WERI-Rb-1 (cell line): ENCODE measurements at regions not wholly inside any gene's neighbourhood (a gene's known extent, or its start where the extent isn't known, plus 50 kb on each side); places are given as distances from the start of the nearest gene placed in this dataset.

Experiments
- DNase-seq: peaks from one replicate; pipeline ENCODE4 v3.0.0-alpha.2; 2020
- H3K27ac ChIP-seq: fragments of 250-450 bp; sonication (Bioruptor Pico); 2 replicates; pipeline ENCODE4 v1.5.1; 2020; ENCODE audit warnings: mild to moderate bottlenecking, moderate library complexity
- H3K27me3 ChIP-seq: fragments of 250-450 bp; sonication (Bioruptor Pico); 2 replicates; pipeline ENCODE4 v1.5.1; 2021; ENCODE audit warnings: mild to moderate bottlenecking, low read depth, moderate library complexity; ENCODE audit not compliant: insufficient read depth, severe bottlenecking
- H3K36me3 ChIP-seq: fragments of 250-450 bp; sonication (Bioruptor Pico); 2 replicates; pipeline ENCODE4 v1.5.1; 2020; ENCODE audit warnings: mild to moderate bottlenecking, moderate library complexity
- H3K4me3 ChIP-seq: 2 replicates; pipeline ENCODE4 v1.5.1; 2011; ENCODE audit warnings: low read depth, mild to moderate bottlenecking, control low read depth, low read length
- H3K9me3 ChIP-seq: fragments of 250-450 bp; sonication (Bioruptor Pico); 2 replicates; pipeline ENCODE4 v1.5.1; 2021; ENCODE audit warnings: mild to moderate bottlenecking, moderate library complexity; ENCODE audit not compliant: severe bottlenecking
- CTCF ChIP-seq: IDR thresholded peaks from 2 replicates; pipeline ENCODE4 v1.5.1; 2011; ENCODE audit warnings: low read depth, mild to moderate bottlenecking, control low read depth, inconsistent platforms, low read length

DNA sequence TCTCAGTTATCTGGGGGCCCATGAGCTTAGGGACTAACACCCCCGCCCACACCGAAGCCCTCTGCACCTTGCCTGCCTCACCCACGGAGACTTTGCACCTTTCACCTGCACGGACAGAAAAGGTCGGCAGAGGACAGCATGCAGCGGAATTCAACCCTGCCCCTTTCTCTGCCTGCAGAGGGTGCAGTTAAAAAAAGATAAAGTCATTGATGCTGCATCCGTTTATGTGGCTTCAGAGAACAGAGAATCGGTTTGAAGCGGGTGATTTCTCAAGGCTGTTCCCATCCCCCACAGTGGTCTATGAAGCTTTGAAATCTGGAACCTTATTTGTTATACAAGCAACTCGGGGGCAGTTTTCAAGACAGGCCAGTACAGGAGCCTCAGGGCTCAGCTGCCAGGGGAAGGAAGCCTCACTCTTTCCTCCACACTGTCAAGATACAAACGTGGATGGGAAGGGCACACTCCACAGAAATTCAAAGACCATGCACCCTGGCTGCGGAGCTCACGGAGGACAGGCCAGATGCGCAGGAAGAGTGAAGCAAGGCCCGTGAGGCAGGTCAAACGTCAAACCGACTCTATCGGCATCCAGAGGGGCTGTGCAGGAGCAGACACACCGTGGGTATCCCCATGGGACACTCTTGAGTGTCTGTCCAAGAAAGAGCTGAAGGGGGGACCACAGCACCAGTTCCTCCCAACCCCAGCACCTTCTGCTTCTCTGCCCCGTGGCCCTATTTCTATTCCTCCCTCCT is 66.3 kb downstream of the INSIG1 start:
- Histone ChIP-seq H3K4me3 (no peak overlapping the region), H3K27ac (no peak overlapping the region), H3K27me3 (no peaks in the 10 kb centered on the region), H3K9me3 (no peaks in the 10 kb centered on the region), H3K36me3 (no peaks in the 10 kb centered on the region)
- no peak for TF ChIP-seq CTCF
- DNase-seq, result no peak

GRCh38 chr7:155365146-155365874 is 67.6 kb downstream of the INSIG1 start:
- no peak overlapping the region for H3K27ac ChIP-seq
- no peak for TF ChIP-seq CTCF
- no peak overlapping the region for H3K4me3 ChIP-seq
- no peaks in the 10 kb centered on the region for H3K36me3 ChIP-seq
- H3K9me3 ChIP-seq, result no peaks in the 10 kb centered on the region
- no peak for DNase-seq
- H3K27me3 ChIP-seq, result no peaks in the 10 kb centered on the region

GRCh38 chr7:155368894-155369600 is 71.4 kb downstream of the INSIG1 start:
- no peak for TF ChIP-seq CTCF
- no peak overlapping the region for H3K27ac ChIP-seq
- DNase-seq, result no peak
- no peaks in the 10 kb centered on the region for H3K9me3 ChIP-seq
- H3K36me3 ChIP-seq, result no peaks in the 10 kb centered on the region
- peaks cover 11% of the 10 kb centered on the region for H3K27me3 ChIP-seq
- no peak overlapping the region for H3K4me3 ChIP-seq

- H3K36me3 ChIP-seq, result no peaks in the 10 kb centered on the region
- H3K4me3 ChIP-seq, result no peak overlapping the region
- H3K27ac ChIP-seq, result no peak overlapping the region
- no peak for TF ChIP-seq CTCF
- H3K9me3 ChIP-seq, result no peaks in the 10 kb centered on the region
- peaks cover 18% of the 10 kb centered on the region for H3K27me3 ChIP-seq
- no peak for DNase-seq
Measured at GRCh38 chr7:155369766-155370165, 72.1 kb downstream of the INSIG1 start.

DNA sequence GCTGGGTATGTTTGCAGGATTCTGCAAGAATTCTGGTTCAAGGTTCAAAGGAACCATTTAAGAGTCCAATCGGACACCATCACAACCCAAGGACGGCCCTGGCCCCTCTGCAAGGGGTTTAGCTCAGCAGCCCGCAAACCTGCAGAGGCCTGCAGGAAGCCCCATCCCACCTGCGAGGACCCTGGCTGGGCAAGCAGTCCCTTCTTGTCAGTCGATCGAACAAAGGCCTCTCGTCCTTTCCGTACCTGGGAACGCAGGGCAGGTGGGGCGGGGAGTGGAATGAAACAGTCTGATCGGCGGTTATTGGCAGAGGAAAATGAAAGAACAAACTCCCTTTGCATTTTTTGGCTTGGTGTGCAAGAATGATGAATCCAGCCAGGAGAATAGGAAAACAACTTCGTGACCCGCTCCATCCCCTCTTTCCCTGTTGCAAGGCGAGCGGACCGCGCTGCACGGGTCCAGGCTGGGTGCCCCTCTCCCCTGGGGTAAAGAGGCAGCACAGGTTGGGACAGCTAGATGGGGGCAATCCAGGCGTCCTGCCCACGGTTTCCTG is 73.7 kb downstream of the INSIG1 start:
- H3K9me3 ChIP-seq, result no peaks in the 10 kb centered on the region
- H3K27ac ChIP-seq, result no peak overlapping the region
- TF ChIP-seq CTCF, result no peak
- H3K4me3 ChIP-seq, result no peak overlapping the region
- no peaks in the 10 kb centered on the region for H3K36me3 ChIP-seq
- DNase-seq, result no peak
- peaks cover 34% of the 10 kb centered on the region for H3K27me3 ChIP-seq
